GM23248 (cell line): ENCODE measurements at regions not wholly inside any gene's neighbourhood (a gene's known extent, or its start where the extent isn't known, plus 50 kb on each side); places are given as distances from the start of the nearest gene placed in this dataset.
"Not testable (repeated sequence)": the region's sequence is repeated elsewhere in the genome, so short reads cannot be mapped to it uniquely, and the experiment has no call there.

Source experiments
- EZH2 ChIP-seq: fragments of 200-600 bp; sonication (generic); IDR thresholded peaks from 2 replicates; pipeline ENCODE4 v1.6.1; 2018; ENCODE audit warnings: antibody characterized with exemption, mild to moderate bottlenecking; ENCODE audit not compliant: insufficient read depth, poor library complexity, severe bottlenecking
- EZH2phosphoT487 ChIP-seq: fragments of 200-600 bp; sonication (generic); IDR thresholded peaks from 2 replicates; pipeline ENCODE4 v1.6.1; 2018; ENCODE audit warnings: antibody characterized with exemption, moderate library complexity, mild to moderate bottlenecking, low read depth; ENCODE audit not compliant: insufficient read depth

GRCh38 chr6:11468271-11468670 lies 69.3 kb upstream of the TMEM170B start:
- not testable (repeated sequence) for TF ChIP-seq EZH2, EZH2phosphoT487
